ENCODE measurements at regions not wholly inside any gene's neighbourhood (a gene's known extent, or its start where the extent isn't known, plus 50 kb on each side); places are given as distances from the start of the nearest gene placed in this dataset.

DNA sequence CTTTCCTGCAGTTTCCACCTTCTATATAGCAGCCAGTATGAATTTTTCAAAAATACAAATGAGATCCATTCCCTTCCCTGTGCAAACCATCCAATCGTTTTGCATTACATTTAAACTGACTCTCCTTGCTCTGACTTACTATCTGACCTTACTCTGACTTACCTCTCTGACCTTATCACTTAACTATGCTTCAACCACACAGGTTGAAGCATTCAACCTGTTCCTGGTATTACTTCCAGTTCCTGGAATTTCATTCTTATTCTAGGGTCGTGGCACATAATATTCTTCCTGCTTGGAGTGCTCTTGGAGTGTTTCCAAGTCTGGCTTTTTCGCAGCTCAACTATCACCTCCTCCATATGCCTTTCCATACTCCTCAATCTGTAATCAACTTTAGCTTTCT, 850.6 kb upstream of the CHAC2 start:
- DNase-seq = no peak

DNA sequence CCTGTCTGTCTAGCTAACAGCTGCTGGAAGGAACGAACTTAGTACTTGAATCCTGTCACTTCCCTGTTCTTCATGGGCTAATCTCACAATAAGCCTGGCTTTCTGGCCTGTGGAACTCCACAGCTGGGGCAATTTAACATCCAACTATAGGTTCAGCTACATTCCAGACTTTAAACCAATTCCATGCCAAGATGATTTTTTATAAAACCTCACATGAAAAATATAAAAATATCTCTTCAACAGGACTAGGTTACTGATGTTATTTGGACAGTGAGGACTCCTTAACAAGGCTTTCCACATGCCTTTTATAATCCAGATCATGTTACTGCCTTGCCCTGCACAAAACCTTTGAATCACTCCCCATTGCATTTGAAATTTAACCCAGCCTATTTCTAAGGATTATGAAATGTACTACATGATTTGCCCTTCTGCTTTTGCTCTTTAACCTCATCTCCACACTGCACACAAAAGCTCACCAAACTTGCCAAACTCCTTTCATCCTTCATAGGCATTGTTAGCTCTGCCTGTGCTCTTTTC, 863.2 kb upstream of the CHAC2 start:
- DNase-seq = no peak

DNA sequence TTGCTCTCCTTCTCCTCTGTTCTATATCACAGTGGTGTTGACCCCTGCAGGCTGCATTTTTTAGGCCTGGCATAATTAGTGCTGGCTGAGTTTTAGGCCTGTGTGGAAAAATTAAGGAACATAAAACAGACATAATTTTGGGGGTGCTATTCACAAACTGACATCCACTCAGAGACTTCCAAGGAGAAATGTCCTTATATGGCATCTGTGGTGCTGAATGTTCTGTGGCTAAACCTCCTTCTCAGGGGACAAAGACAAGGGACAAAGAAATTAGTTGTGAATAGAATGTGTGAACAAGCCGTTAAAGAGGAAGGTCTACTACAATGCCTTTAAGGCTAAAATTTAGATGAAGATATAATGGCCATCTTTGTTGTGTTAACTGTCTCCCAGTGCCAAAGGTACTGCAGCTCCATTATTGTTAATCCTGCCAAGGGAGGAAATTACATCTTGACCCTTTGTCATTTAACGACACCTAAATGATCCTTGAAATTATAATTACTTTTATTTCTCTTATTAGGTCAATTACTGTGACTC, 870.0 kb upstream of the CHAC2 start:
- no peak for DNase-seq

DNA sequence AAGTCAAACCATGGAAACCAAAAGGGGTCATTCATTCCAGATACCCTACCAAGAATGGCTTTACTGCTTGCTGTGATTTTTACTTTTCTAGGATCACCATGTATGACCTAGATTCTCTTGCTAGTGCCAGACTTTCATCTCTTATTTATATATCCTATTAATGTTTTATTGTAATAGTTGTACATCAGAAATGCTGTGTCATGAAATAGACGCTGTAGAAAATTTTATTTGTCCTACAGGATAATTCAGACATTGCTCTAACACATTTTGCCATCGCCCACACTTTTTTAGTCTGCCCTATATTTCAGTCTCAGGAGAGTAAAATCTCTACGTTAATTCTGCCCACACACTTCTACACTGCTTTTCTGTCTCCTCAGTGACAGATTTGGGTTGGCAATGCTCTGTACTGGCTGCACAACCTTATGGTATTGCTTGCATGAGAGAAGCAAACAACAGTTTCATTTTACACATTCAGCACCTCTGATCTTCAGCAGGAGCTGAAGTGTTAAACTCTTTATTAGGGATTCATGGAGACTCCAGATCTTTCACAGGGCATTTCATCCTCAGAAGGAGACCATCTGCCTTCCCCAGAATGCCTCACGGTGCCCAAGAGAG, 871.8 kb upstream of the CHAC2 start:
- no peak for DNase-seq

DNA sequence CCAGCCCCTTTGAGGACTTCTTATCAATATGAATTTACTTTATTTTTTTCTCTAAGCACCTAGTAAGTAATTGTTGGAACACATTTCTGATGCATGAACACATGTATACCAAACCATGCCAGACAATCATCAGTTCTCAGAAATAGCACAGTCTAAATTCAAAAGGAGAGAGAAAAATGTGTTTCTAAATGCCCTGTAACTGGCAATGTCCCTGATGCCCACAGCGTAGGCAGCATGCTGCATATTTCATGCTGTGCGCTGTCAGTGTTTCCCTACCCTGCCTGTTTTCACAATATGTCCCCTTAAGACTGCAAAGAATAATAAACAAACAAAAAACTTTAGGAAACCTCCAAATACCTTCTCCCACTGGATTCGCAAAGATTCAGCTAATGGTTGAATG, 881.0 kb upstream of the CHAC2 start:
- no peak for DNase-seq

DNA sequence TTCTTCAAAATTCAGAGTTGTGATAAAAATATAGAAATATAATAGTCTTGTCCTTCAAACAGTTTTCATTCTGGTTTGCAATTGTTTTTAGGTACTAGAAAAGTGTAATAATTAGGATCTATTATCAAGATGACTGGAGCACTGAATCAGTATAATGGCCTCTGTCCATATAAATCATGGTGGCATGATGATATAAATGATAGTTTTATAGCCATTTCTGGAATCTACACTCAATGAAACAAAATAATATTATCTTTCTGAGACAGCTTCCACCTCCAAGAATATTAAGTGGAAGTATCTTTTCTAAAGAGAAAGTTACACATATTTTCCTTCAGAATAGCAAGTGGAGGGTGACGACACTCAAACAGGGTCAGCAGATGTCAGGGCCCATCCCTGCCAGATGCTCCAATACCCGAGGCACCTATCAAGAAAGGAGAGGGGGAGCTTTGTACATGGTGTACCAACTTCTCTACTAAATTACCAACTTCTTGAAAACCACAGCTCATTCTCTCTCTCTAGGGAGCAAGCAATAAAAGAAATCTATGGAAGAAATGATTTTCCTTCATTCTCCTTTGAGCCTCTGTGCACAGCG, 882.7 kb upstream of the CHAC2 start:
- no peak for DNase-seq

DNA sequence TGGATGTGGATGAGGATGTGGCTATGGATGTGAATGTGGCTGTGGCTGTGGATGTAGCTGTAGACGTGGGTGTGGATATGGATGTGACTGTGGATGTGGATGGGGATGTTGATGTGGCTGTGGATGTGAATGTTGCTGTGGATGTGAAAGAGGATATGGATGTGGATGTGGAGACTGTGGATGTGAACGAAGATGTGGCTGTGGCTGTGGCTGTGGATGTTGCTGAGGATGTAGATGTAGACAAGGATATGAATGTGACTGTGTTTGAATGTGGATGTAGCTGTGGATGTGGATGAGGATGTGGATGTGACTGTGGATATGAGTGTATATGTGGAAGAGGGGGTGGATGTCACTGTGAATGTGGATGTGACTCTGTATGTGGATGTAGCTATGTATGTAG, 884.6 kb upstream of the CHAC2 start:
- DNase-seq = no peak

DNA sequence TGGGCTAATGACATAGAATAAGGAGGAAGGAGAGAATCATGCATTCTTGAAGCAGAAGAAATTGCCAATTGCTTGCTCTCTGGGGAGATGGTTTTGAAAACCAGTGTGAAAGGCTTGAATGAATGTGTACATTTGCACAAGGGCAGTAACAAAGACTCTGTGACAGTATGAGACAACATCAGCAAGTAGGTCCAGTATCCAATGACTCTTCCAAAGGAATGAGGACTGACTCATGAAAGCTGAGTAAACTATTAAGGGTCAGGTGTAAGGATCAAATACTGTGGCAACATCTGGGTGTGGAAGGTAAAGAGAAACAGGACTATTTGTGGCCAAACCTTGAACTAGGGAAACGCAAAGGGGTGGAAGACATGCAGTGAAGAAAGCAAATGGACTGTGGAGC, 886.0 kb upstream of the CHAC2 start:
- no peak for DNase-seq

DNA sequence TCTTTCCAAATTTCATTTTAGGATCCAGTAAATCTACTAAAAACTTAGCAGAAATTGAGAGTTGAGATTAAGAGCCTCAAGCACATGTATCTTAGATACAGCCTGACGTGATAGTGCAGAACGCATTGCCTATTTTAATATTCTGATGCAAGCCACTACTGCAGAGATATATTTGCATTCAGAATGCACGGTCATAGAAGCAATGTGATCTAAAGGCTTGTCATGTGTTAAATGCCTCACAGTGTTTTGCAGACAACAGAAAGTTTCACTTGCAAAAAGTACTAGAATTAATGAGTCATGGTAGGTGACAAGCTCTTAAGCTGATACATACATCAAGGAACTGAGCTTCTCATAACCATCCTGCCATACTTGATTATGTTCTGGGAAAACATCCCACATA, 886.7 kb upstream of the CHAC2 start:
- no peak for DNase-seq

DNA sequence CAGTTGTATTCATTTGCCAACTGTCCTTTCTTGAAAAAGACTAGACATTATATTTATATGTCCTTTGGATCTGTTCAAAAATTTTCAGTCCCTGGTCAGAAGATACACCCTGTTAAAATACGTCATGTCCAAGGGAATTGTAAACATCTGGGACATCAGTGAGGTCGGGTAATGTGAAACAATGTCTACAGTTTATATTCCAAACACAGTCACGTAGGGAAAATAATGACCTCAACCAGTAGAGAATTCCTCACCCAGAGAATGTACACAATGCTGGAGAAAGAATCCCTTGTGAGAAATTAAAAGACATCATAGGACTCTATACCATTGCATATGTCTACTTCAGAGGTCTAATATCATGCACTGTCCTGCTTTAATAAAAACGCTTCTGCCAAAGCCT, 888.0 kb upstream of the CHAC2 start:
- no peak for DNase-seq

DNA sequence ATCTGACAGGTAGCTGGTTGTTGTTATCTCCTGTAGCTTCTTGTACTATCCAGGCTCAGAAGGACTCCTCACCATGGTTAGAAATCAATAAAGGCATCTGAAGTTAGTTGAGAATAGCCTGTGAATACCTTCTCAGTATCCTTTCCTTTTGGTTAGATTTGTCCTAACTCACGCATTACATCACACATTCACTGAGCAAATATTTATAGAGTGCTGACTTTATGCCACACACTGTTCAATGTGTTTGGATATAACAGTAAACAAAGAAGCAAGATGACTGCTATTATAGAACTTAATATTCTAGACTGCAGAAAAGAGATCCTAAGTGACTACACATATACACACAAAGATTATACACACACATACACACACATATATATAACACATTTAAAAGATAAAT, 889.9 kb upstream of the CHAC2 start:
- no peak for DNase-seq

DNA sequence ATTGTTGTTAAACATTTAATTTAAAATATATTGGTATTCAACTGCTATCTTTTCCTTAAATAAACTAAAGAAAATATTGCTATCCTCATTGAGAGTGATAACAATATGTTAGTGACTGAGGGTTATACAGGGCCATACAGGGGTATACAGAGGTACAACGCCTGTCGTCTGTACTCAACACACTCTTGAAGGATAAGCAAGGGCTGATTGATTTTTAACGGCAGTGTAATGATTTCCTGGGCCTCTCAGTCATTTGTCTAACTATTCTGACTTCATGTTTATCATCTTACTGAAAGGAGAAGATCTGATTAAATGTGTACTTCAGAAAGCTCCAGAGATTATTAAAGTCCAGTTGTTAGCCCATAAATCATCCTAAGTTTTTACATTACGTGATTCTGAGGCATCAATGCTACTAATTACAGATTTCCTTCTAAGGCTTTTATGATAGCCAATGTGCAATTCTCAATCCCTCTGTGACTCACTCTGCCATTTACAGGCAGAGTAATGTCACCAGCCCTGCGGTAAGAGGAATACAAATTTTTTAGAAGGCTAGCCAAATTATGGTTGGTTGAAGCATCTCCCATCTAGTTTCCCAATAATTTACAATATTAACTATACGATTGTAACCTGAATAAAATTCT, 893.0 kb upstream of the CHAC2 start:
- no peak for DNase-seq

DNA sequence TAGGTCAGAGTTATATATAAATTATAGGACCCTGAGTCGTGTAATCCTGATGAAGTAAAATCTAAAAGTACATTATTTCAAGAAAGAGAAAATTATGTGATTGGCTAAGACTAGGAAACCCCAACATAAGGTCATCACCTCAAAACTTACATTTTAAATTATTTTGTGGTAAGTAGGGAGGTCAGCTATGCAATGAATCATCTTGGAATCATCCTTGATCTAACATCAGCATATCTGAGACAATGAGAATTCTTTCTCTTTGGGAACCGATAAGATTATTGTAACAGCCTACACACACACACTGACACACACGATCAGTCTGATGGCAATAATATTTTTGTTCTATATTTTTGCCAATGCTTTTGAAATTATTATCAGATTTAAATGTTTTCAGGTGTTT, 904.8 kb upstream of the CHAC2 start:
- DNase-seq = no peak

DNA sequence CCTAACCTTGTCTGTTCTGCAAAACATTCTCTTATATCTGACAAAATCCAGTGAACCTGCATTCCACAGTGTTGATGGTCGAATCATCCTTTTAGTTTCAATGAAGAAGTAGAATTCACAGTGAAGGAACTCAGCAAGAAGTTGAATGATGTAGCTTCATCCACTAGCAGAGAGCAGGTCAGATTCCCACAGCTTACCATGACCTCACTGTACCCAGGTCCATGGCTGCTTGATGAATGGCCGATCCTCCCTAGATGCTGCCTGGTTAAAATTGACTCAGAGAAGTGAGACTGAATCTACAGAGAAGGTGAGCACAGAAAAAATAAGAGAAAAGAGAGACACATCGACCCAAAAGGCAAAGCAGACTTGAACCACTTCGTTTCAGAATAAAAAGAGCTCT, 906.0 kb upstream of the CHAC2 start:
- DNase-seq = no peak

DNA sequence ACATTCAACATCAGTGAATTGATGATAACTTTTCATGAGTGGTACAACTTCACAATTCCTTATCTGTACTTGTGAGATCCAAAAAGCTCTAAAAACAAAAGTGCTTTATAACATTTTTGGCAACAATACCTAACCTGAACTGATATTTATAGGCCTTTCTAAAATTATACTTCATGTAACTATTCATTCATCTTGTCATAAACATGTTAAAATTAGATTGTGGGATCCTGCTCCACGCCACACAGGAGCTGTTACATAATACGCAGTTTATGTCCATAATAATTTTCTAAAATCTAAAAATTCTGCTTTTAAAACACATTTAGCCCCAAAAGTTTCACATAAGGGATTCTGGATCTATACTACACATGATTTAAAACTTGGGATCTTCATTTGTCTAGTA, 908.5 kb upstream of the CHAC2 start:
- no peak for DNase-seq

DNA sequence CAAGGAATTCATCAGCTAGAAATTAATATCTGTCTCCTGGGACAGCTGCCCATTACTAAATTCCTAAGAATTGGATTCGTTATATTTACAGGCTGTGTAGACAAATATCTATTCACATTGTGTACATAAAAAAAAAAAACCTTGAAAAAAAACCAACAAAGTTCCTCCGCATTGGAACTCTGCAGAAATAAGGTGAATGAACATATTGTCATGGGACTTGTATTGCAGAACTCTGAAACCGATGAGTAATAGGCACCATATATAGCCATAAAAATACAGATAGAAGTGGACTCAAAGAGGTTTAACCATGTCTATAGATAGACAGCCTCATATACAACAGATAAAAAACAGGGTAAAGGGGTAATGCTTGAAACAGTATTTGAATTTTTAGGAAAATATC, 909.9 kb upstream of the CHAC2 start:
- DNase-seq = no peak

DNA sequence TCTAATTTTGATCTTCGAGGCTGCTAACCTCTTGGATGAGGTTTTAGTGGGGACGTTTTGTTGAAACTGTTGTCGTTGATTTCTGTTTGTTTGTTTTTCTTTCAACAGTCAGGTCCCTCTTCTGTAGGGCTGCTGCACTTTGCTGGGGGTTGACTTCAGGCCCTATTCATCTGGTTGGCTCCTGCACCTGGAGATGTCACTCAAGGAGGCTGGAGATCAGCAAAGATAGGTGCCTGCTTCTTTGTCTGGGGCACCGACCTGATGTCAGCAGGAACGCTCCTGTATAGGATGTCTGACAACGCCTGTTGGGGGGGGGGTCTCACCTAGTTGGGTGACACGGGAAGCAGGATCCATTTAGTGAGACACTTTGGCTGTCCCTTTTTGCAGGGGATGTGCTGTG, 915.6 kb upstream of the CHAC2 start:
- DNase-seq = no peak

DNA sequence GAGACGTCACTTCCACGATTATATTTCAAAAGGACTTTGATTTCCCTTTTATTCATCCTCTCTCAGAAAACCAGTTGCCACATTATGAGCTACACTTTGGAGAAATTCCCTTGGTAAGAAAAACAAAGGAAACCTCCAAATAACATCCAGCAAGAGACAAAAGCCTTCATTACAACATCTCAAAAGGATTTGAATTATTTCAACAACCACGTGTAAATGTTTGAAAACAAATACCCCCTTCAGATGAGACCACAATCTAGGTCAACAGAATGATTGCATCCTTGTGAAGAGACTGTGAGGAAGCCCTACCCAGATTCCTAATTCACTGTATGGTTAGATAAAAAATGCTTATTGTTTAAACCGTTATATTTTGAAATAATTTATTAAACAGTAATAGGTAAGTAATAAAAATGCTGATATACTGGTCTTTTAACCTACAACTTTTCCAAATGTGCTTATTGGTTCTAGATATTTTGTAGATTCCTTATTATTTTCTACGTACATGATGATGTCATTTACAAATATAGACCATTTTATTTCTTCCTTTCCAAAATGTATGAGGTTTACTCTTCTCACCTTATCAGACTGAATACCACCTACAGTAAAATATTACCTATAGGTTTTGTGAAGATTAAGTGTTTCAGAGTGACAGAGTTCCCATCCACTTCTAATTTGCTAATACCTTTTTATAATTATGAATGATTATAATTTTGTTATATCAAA, 922.7 kb upstream of the CHAC2 start:
- DNase-seq = no peak

DNA sequence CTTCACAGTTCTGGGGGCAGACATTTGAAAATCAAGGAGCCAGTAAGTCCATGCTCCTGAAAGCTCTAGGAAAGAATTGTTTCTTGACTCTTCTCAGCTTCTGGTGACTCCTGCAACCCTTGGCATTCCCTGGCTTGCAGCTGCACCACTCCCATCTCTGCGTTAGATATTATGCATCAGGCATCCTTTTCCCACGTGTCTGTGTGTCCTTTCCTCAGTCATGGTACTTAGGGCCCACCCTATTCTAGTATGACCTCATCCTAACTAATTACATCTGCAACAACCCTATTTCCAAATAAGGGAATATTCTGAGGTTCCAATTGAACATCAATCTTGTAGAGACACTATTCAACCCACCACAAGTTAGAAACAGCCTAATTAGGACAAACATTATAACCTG, 931.7 kb upstream of the CHAC2 start:
- no peak for DNase-seq

DNA sequence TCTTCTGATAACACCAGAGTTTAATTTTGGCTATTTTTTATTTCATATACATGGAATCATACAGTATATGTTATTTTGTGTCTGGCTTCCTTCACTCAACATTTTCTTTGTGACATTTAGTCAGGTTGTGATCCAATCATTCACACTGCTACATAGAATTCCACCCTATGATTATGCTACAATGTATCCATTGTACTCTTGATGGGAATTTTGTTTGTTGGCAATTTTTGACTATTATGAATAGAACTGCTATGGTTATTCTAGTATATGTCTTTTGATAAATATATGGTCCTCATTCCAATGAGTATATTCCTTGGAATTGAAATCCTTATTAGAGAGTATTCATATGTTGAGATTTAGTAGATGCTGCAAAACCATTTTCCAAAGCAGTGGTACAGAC, 936.4 kb upstream of the CHAC2 start:
- no peak for DNase-seq

DNA sequence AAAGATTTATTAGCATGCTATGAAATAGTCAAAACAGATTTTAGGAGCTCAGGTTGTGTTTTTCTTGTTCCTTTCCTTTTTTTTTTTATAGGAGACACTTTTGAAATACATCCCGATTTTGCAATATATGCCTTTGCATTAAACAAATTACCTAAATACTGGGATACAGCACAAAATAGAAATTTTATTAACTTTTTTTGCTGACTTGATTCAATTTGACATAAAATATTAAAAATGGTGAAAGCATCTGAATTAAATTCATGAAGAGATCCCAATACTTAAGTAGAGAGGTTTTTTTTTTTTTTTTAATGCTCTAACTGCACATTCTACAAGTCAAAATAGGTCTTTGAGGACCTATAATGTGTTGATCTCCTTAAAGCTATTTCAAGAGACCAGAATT, 939.5 kb upstream of the CHAC2 start:
- DNase-seq = no peak

DNA sequence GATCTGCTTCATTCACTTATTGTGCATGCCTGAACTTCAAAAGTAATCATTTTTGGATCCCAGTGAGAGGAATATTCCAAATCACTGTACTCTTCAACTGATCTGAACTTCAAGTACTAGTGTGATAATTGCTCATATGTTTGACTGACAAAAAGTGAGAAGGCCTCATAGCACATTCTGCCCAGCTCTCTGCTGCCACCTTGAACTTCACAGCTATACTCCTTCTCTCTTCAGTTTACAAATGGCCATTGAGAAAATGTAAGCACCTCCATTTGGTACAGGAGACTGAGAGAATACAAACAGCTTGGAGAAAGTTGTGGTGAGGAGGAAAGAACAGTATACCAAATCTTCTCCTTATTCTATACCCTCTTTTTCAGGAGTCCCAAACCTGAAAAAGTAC, 946.0 kb upstream of the CHAC2 start:
- no peak for DNase-seq

DNA sequence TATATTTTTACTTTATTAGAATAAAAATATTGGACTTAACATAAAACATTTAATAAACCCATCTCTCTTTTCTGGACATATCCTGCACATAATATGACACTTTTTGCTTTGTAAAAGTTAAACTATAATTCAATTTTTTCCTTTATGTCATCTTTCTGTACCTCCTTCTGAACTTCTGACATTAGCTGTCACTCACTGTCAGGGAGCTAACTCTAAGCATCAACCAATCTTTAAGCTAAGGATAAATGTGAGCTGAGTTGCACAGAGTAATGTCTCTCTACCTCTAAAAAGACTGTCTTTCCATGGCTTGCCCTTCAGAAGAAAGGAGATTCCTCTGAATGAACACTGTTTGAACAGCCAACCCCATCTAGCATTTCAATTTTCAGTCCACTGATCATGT, 948.6 kb upstream of the CHAC2 start:
- DNase-seq = no peak

DNA sequence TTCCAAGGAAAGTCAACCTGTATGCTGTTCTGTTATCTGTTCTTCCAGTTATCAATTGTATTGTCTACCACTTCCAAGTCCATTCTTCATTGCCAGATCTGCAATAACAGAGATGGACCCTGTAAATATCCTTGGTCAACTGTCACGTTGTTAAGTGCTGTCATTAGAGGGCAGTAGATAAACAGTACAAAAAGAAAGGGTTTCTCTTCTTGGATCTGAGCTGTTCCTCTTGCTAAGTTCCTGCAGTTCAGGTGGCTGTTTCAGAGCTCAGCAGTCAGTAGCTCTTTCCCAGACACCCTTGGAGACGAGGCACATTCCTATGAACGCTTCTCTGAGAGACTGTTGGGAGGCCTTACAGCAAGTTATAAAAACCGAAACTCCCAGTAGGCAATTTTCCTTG, 957.1 kb upstream of the CHAC2 start:
- no peak for DNase-seq

All from NCI-H187 treated with DMSO at 0.1 percent for 48 hours (cell line).